GM18870 (cell line): ENCODE measurements at regions not wholly inside any gene's neighbourhood (a gene's known extent, or its start where the extent isn't known, plus 50 kb on each side); places are given as distances from the start of the nearest gene placed in this dataset.
"Not testable (repeated sequence)": the region's sequence is repeated elsewhere in the genome, so short reads cannot be mapped to it uniquely, and the experiment has no call there.

Experiments used
- ATAC-seq: cut with Tn5 transposase; IDR thresholded peaks from one replicate; pipeline ENCODE4 v1.9.1; 2021; ENCODE audit warnings: moderate library complexity; ENCODE audit not compliant: unreplicated experiment

DNA sequence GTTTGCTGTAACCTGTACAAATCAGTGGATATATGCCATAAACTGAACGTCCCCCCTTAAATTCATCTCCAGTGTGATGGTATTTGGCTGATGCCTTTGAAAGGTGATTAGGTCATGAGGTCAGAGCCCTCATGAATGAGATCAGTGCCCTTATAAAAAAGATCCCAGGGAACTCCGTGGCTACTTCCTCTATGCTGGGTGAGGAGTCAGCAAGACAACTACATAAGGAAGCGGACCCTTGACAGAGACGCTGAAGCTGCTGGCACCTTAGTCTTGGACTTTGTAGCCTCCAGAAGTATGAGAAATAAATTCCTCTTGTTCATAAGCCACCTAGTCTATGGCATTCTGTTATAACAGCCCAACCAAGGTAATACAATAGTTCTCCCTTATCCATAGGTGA lies 215.1 kb upstream of the ZNF608 start:
- no peak for ATAC-seq

- no peak for ATAC-seq
These were observed 215.7 kb upstream of the ZNF608 start for GRCh38 chr5:124962111-124962510.

GRCh38 chr5:124962735-124963134 lies 216.3 kb upstream of the ZNF608 start:
- ATAC-seq = no peak

- no peak for ATAC-seq
These were observed 216.9 kb upstream of the ZNF608 start for GRCh38 chr5:124963236-124963919.

DNA sequence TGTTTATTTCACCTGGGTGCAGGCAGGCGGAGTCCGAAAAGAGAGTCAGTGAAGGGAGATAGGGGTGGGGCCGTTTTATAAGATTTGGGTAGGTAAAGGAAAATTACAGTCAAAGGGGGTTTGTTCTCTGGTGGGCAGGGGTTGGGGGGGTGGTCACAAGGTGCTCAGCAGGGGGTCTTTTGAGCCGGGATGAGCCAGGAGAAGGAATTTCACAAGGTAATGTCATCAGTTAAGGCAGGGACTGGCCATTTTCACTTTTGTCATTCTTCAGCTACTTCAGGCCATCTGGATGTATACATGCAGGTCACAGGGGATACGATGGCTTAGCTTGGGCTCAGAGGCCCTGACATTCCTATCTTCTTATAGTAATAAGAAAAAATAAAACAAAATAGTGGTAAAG lies 220.3 kb upstream of the ZNF608 start:
- ATAC-seq = not testable (repeated sequence)

GRCh38 chr5:124970381-124970780 lies 223.9 kb upstream of the ZNF608 start:
- not testable (repeated sequence) for ATAC-seq

DNA sequence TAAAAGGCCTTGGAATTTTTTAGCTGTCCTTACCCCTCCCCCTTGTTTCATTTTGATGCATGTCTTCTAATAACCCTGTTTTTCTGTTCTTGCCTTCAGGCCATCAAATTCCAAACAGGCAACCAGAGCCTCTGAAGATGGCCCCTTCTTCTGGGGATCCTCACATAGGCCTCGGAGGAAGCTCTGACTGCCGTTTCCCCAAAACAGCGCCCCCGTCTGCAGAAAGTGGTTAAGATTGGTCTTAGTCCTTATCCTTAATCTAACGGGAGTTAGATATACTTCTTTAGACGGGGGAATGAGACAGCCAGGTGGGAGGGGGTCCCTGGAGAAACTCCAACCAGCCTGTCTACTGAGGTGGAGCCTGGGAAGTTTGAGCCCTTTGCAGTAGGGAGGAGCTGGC lies 226.3 kb upstream of the ZNF608 start:
- no peak for ATAC-seq

DNA sequence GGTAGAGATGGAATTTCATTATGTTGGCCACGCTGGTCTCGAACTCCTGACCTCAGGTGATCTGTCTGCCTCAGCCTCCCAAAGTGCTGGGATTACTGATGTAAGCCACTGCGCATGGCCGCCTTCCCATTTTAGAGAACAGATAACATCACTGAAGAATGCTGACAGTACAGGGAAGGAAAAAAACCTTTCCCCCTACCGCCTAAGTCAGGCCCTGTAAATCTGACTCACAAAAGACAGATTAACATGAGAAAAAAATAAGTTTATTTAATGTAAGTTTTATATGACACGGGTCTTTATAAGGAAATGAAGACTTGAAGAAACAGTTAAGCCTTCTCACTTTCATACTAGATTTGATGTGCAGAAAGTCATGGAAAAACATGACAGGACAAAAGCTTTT lies 227.2 kb upstream of the ZNF608 start:
- no peak for ATAC-seq

- no peak for ATAC-seq
These were observed 229.6 kb upstream of the ZNF608 start for GRCh38 chr5:124976086-124976485.

- ATAC-seq = no peak
These were observed 232.8 kb upstream of the ZNF608 start for GRCh38 chr5:124979251-124979650.

DNA sequence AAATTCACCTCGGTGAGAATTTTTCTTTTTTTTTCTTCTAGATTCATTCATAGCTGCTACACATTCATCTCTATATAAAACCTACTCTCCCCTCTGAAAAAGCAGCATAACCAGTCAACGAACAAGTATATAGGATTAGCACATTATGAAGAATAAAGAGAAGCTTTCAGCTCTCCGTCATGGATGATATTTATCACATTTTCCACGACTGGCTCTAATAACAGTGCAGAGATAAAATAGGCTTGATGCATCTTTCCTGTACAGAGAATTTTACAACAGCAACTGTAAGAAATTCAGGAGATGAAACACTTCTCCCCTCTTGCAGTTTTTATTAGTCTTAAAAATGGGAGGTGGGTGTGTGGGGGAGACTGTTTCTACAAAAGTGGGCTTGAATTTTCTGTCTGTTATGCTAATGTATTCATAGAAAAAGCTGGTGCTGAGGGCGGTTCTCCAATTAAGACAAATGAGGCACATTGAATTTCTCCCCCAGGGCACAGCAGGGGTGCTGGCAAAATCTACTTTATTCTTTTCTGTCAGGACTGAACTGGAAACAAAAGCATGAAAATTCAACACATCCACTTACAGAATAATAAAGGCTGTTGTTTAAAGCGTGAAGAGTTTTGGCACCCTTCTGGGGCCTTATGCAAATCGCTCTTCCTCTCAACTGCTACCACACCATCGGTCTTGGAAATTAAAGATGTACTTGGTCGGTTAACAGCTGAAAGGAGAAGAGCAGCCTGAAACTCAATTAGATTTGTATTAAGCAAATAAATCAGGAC lies 233.9 kb upstream of the ZNF608 start:
- ATAC-seq = peak; percentile 96

- ATAC-seq = no peak
These were observed 235.5 kb upstream of the ZNF608 start for GRCh38 chr5:124981901-124982300.

DNA sequence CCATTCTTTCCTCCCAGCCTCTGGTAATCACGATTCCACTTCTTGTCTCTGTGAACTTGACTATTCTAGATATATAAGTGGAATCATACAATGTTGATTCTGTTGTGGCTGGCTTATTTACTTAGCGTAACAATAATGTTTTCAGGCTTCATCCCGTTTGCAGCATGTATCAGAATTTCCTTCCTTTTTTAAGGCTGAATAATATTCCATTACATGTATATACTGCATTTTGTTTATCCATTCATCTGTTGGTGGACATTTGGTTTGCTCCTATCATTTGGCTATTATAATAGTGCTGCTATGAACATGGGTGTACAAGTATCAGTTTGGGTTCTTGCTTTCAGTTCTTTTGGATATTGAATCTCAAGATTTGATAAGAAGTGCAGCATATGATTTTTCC lies 239.7 kb upstream of the ZNF608 start:
- ATAC-seq = no peak

DNA sequence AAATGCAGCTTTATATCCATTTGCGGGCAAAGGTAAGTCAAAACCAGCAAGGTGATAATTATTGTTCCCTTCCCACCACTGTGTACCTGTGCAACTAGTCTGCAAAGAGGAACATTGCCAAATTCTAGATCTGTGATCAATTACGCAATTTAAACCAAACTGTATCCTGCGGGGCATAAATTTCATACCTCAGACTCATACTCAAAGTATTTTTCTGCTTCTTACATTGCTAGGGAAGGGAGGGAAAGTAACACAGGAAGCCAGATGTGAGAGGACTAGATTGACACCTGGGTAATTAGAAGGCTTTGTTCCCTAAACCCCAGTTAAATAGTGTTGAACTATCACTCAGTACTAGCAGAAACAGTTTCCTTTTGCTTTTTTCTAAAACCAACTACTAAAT lies 240.2 kb upstream of the ZNF608 start:
- ATAC-seq = no peak

DNA sequence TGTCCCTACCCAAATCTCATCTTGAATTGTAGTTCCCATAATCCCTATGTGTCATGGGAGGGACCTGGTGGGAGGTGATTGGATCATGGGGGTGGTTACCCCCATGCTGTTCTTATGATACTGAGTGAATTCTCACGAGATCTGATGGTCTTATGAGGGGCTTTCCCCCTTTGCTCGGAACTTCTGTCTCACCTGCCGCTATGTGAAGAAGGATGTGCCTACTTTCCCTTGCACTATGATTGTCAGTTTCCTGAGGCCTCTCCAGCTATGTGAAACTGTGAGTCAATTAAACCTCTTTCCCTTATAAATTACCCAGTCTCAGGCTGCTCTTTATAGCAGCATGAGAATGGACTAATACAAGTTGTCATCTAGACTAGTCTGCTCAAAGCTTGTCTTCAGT lies 241.3 kb upstream of the ZNF608 start:
- not testable (repeated sequence) for ATAC-seq

DNA sequence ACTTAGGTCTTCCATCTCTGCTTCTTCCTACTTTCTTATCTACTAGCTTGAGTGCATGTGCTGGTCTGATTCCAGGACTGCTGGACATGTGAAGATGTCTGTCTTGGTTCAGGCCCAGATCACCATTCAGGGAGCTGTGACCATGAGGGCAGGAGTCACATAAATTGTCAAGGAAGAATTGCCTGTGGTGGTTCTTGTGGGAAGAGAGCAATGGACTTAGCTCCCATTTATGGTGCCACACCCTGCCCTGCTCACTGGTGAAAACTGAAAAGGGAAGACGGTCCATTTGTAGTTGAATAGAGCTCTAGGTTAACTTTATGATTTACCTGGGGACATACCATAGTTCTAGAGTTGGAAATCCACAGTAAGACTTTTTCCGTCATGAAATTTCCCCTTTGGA lies 244.3 kb upstream of the ZNF608 start:
- ATAC-seq = no peak

- ATAC-seq = no peak
These were observed 249.0 kb upstream of the ZNF608 start for GRCh38 chr5:124995421-124995820.

GRCh38 chr5:124996023-124996763 lies 249.8 kb upstream of the ZNF608 start:
- ATAC-seq = no peak

- no peak for ATAC-seq
These were observed 250.3 kb upstream of the ZNF608 start for GRCh38 chr5:124996764-124997077.

GRCh38 chr5:124997186-124997893 lies 250.9 kb upstream of the ZNF608 start:
- no peak for ATAC-seq

GRCh38 chr5:124998520-124998919 lies 252.1 kb upstream of the ZNF608 start:
- no peak for ATAC-seq
